ENCODE measurements at regions not wholly inside any gene's neighbourhood (a gene's known extent, or its start where the extent isn't known, plus 50 kb on each side); places are given as distances from the start of the nearest gene placed in this dataset.

DNA sequence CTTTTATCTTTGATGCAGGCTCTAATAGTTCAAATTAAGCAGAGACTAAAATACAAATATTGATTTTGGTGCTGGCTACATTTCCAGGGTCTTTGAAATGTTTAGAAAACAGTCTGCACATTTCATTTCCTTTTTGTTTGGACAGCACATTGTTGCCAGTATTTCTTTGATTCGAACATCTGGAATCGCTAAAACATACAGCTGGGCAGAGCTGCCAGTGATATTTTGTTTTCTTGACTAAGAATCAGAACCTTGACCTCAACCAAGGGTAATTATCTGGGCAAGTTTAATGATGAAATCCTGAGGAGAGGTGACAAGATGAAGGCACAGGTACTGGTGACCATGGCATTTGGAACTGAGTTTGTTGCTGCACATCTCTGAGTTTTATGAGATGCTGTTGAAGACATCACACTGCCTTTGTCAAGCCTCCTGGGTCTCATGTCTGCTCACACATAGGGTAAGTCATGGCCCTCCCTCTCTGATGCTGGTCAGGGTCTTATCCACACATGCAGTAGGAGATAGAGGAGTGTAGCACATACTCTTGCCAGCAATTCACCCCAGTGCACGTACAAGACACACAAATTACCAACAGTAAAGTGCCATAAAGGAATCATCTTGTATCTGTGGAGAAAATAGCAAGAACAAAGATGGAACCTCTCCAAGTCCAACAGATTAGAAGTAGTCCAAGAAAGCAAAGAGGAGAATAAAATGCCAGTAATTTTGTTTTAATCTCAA is 391.9 kb downstream of the RND3 start:
- no peak overlapping the region for H3K4me3 ChIP-seq
- H3K9me3 ChIP-seq: no peaks in the 10 kb centered on the region
- no peaks in the 10 kb centered on the region for H3K27me3 ChIP-seq (ENCODE audit: low read depth)
- H3K36me3 ChIP-seq: no peaks in the 10 kb centered on the region
- no peak for DNase-seq
- TF ChIP-seq, protein P1, sequence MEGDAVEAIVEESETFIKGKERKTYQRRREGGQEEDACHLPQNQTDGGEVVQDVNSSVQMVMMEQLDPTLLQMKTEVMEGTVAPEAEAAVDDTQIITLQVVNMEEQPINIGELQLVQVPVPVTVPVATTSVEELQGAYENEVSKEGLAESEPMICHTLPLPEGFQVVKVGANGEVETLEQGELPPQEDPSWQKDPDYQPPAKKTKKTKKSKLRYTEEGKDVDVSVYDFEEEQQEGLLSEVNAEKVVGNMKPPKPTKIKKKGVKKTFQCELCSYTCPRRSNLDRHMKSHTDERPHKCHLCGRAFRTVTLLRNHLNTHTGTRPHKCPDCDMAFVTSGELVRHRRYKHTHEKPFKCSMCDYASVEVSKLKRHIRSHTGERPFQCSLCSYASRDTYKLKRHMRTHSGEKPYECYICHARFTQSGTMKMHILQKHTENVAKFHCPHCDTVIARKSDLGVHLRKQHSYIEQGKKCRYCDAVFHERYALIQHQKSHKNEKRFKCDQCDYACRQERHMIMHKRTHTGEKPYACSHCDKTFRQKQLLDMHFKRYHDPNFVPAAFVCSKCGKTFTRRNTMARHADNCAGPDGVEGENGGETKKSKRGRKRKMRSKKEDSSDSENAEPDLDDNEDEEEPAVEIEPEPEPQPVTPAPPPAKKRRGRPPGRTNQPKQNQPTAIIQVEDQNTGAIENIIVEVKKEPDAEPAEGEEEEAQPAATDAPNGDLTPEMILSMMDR (IDR thresholded peaks at IDR 0.05): no peak
- intact Hi-C loops (cut with DNase I): no loop called here
- no peak for ATAC-seq
- peaks cover 10% of the 10 kb centered on the region for H3K4me1 ChIP-seq
- H3K27ac ChIP-seq: no peak overlapping the region

DNA sequence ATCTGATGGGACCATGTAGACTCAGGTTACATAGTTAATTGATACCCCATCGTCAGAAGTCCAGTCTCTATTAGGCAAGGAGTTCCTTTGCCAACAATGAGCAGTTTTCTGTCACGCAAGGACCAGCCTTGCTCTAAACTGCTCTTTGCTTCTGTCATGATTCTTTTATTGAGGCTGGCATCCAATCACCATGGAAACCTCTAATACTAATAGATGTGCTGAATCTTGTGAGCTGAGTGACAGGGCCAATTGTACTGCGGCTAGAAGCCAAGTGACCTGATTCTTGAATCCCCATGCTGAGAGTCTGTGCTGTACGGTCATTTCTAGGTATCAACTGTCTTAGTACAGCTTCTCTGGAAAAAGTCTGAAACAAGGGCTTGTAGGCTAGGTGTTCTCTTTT is 395.6 kb downstream of the RND3 start:
- H3K36me3 ChIP-seq: no peaks in the 10 kb centered on the region
- H3K4me3 ChIP-seq: no peak overlapping the region
- TF ChIP-seq, protein P1 (IDR thresholded peaks at IDR 0.05): no peak
- no peak overlapping the region for H3K27ac ChIP-seq
- intact Hi-C loops (cut with DNase I): no loop called here
- no peaks in the 10 kb centered on the region for H3K4me1 ChIP-seq
- no peaks in the 10 kb centered on the region for H3K27me3 ChIP-seq (ENCODE audit: low read depth)
- no peaks in the 10 kb centered on the region for H3K9me3 ChIP-seq
- DNase-seq: no peak
- no peak for ATAC-seq

DNA sequence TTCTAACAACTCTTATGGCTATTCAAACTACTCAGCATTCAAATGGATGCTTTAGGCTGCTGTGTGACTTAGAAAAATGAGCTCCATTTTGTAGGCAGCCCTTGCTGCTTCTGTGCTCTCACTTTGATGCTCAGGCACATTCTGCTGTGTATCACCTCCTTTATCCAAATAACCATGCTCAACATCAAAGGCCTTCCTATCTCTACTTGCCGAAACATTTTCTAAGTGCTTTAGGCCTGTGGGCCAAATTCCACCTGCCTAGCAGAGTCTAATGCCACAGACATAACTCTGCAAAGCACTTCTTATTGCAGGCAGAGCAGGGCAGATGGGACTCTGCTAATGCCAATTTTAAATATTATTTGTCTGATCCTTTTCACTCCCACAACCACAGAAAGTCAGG is 397.4 kb downstream of the RND3 start:
- H3K4me3 ChIP-seq: no peak overlapping the region
- no peak for DNase-seq
- peaks cover 8% of the 10 kb centered on the region for H3K9me3 ChIP-seq
- TF ChIP-seq, protein P1 (IDR thresholded peaks at IDR 0.05): no peak
- no peak for ATAC-seq
- intact Hi-C loops (cut with DNase I): no loop called here
- no peak overlapping the region for H3K27ac ChIP-seq
- H3K4me1 ChIP-seq: no peaks in the 10 kb centered on the region
- H3K36me3 ChIP-seq: no peaks in the 10 kb centered on the region
- no peaks in the 10 kb centered on the region for H3K27me3 ChIP-seq (ENCODE audit: low read depth)

DNA sequence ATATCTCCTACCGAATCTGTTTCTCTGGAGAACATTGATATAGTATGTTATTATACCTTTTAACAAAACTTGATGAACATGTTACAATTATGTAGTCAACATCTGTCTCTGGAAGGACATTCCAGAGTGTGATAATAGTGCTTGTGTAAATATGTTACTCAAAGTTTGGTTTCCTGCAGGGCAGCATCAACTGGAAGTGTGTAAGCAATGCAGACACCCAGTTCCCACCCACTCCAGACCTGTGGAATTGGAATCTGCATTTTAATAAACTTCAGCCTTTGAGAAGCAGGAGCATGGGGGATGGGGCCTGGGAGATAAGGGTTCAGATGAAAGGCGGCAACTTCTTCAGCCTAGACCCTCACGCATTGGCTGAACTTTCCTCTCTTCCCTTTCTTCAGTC is 398.9 kb downstream of the RND3 start:
- no peak overlapping the region for H3K4me3 ChIP-seq
- no peaks in the 10 kb centered on the region for H3K27me3 ChIP-seq (ENCODE audit: low read depth)
- H3K36me3 ChIP-seq: no peaks in the 10 kb centered on the region
- intact Hi-C loops (cut with DNase I): no loop called here
- no peaks in the 10 kb centered on the region for H3K4me1 ChIP-seq
- TF ChIP-seq, protein P1 (IDR thresholded peaks at IDR 0.05): no peak
- DNase-seq: no peak
- no peak overlapping the region for H3K27ac ChIP-seq
- peaks cover 9% of the 10 kb centered on the region for H3K9me3 ChIP-seq
- ATAC-seq: no peak

DNA sequence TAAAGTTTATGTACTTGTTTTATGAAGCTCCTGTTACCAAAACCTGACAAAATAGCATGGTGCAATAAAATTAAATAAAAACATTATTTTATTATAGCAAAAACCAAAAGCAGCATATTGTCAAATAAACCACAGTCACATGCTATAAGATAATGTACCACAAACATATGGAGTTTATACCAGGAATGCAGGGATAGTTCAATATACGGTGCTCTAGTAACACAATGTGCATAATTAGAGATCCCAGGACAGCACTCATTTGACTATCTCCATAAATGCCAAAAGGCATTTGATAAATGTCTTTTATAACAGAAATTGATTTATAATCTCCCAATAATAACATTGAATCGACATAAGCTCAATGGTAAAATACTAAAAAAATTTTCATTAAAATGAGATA is 402.0 kb downstream of the RND3 start:
- H3K4me1 ChIP-seq: no peaks in the 10 kb centered on the region
- intact Hi-C loops (cut with DNase I): no loop called here
- no peak overlapping the region for H3K4me3 ChIP-seq
- TF ChIP-seq, protein P1 (IDR thresholded peaks at IDR 0.05): no peak
- no peaks in the 10 kb centered on the region for H3K27me3 ChIP-seq (ENCODE audit: low read depth)
- peaks cover 9% of the 10 kb centered on the region for H3K9me3 ChIP-seq
- no peak for DNase-seq
- ATAC-seq: no peak
- H3K36me3 ChIP-seq: no peaks in the 10 kb centered on the region
- no peak overlapping the region for H3K27ac ChIP-seq
